Activated CD4-positive, alpha-beta T cell treated with anti-CD3 and anti-CD28 coated beads, Interleukin-2, amount 10 ng/mL, durations not matched to agents 24 days and 14 days (primary cell): ENCODE measurements at regions not wholly inside any gene's neighbourhood (a gene's known extent, or its start where the extent isn't known, plus 50 kb on each side); places are given as distances from the start of the nearest gene placed in this dataset.
"Not testable (repeated sequence)": the region's sequence is repeated elsewhere in the genome, so short reads cannot be mapped to it uniquely, and the experiment has no call there.

Experiments used
- DNase-seq: peaks from one replicate; pipeline ENCODE4 v3.0.0; 2022
- H3K27ac Mint-ChIP-seq: one replicate; pipeline ENCODE4 v1.8.0; 2022; ENCODE audit warnings: mild to moderate bottlenecking, mixed read lengths
- H3K27me3 Mint-ChIP-seq: one replicate; pipeline ENCODE4 v1.8.0; 2022; ENCODE audit warnings: mixed read lengths
- H3K36me3 Mint-ChIP-seq: one replicate; pipeline ENCODE4 v1.8.0; 2022; ENCODE audit warnings: low read depth, mild to moderate bottlenecking, mixed read lengths
- H3K4me1 Mint-ChIP-seq: one replicate; pipeline ENCODE4 v1.8.0; 2021; ENCODE audit warnings: mixed read lengths
- H3K4me3 Mint-ChIP-seq: one replicate; pipeline ENCODE4 v1.8.0; 2022; ENCODE audit warnings: mild to moderate bottlenecking, moderate library complexity, mixed read lengths
- H3K9me3 Mint-ChIP-seq: one replicate; pipeline ENCODE4 v1.8.0; 2021; ENCODE audit warnings: mixed read lengths
- intact Hi-C: fragments of 100-400 bp; cut with micrococcal nuclease; formaldehyde crosslinking; loops from one replicate; pipeline ENCODE4 v1.15.1; 2023

GRCh38 chr11:15841931-15842740 is 514.2 kb downstream of the SOX6 start:
- H3K4me1 Mint-ChIP-seq, result no peaks in the 10 kb centered on the region

DNA sequence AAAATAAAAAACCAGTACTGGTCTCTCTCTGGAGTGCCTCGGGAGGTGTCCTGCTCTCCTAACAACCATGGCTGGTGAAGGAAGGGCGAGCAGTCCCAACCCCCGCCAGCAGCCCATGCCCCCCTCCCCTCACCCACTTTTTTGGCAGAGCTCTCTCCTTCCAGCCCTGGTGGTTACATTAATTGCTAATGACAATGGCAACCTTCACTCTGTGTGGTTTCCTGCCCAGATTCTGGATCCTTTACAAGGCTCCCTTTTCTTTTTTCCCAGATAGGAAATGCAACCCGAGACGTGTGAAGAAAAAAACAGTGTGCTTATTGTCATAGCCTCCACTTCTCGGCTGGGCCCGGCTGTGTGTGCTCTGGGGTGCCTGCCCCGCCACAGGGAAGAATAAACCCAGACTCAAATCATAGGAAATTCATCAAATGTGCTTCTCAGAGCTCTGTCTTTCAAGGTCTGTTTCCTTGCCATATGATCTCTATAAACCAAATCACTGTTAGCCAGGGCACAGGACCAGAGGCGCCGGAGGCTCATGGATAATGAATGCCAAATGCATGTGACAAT is 513.0 kb downstream of the SOX6 start:
- no peak overlapping the region for H3K27ac Mint-ChIP-seq
- no peaks in the 10 kb centered on the region for H3K4me1 Mint-ChIP-seq
- no peak overlapping the region for H3K4me3 Mint-ChIP-seq
- intact Hi-C loops, result no loop called here
- H3K9me3 Mint-ChIP-seq, result no peaks in the 10 kb centered on the region
- no peaks in the 10 kb centered on the region for H3K27me3 Mint-ChIP-seq
- H3K36me3 Mint-ChIP-seq, result no peaks in the 10 kb centered on the region
- DNase-seq, result no peak

More at GRCh38 chr11:15841931-15842740, 514.2 kb downstream of the SOX6 start:
- H3K27ac Mint-ChIP-seq, result no peak overlapping the region
- H3K36me3 Mint-ChIP-seq, result no peaks in the 10 kb centered on the region
- H3K4me3 Mint-ChIP-seq, result no peak overlapping the region
- intact Hi-C loops, result no loop called here
- no peak for DNase-seq
- H3K27me3 Mint-ChIP-seq, result no peaks in the 10 kb centered on the region
- no peaks in the 10 kb centered on the region for H3K9me3 Mint-ChIP-seq

DNA sequence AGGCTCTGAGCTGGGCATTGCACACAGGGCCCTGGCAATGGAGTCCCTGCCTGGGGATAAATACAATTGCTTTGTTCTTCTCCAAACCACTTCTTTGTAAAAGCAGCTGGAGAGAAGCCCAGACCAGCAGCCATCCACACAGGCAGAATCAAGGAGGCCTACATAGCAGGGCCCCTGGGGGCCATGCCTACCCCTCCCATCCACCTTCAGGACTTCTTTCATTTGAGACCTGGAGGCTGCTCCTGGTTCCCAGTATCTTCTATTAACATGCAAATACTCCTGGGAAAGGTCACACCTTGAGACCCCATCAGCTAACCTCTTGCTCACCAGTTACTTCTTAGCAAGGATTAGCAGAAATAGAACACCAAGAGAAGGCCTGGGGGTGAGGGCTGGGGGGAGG is 511.1 kb downstream of the SOX6 start:
- Mint-ChIP-seq H3K9me3 (no peaks in the 10 kb centered on the region), H3K4me1 (no peaks in the 10 kb centered on the region), H3K27me3 (no peaks in the 10 kb centered on the region), H3K36me3 (no peaks in the 10 kb centered on the region), H3K4me3 (no peak overlapping the region), H3K27ac (no peak overlapping the region)
- intact Hi-C loops, result no loop called here
- DNase-seq, result no peak

- Mint-ChIP-seq H3K9me3 (no peaks in the 10 kb centered on the region), H3K4me1 (no peaks in the 10 kb centered on the region), H3K36me3 (no peaks in the 10 kb centered on the region), H3K27ac (no peak overlapping the region), H3K27me3 (no peaks in the 10 kb centered on the region), H3K4me3 (no peak overlapping the region)
- no peak for DNase-seq
- intact Hi-C loops, result no loop called here
Measured at GRCh38 chr11:15848631-15849168, 507.6 kb downstream of the SOX6 start.

DNA sequence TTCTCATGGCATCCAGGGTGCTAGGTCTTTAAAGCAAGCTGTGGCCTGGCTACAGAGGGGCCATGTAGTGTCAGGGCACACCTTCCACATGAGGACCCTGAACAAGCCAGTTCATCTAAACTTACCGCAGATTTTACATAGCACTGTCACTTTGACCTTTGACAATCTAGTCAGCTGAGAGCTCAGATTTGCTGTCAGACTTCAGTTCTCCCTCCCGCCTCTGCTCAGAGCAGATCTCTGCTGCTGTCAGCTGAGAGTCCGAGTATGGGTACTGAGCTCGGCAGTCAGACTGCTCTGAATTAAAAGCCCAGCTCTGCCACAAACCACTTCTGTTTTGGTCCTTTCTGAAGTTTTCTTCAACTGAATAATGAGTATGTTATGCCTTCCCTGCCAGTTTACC is 507.1 kb downstream of the SOX6 start:
- Mint-ChIP-seq H3K4me3 (no peak overlapping the region), H3K9me3 (no peaks in the 10 kb centered on the region), H3K4me1 (no peaks in the 10 kb centered on the region), H3K36me3 (no peaks in the 10 kb centered on the region), H3K27me3 (no peaks in the 10 kb centered on the region), H3K27ac (no peak overlapping the region)
- intact Hi-C loops, result no loop called here
- no peak for DNase-seq

- H3K4me1 Mint-ChIP-seq, H3K36me3 Mint-ChIP-seq, H3K4me3 Mint-ChIP-seq, H3K9me3 Mint-ChIP-seq, DNase-seq, H3K27ac Mint-ChIP-seq, H3K27me3 Mint-ChIP-seq, intact Hi-C loops: not testable (repeated sequence)
Measured at GRCh38 chr11:15850335-15850734, 506.0 kb downstream of the SOX6 start.

DNA sequence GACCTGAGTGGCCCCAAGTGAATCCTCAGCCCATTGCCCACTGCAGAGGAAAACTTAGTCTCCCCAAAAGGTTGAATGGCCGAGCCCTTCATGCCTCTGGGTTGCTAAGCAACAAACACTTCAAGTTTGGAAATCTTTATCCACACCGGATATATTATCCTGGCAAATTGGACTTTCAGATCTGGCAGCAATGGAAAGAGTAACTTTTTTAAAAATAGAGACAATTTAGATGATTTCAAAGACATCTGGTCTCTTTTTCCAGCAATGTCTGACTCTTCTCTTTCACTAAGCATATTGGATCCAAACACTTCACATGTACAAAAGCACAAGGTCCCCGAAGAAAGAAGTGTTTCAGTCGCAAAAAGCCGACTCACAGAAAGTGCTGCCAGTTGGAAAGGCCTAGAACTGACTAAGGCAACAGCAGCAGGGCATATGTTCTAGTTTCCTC is 505.3 kb downstream of the SOX6 start:
- Mint-ChIP-seq H3K4me3 (no peak overlapping the region), H3K36me3 (no peaks in the 10 kb centered on the region), H3K9me3 (no peaks in the 10 kb centered on the region), H3K27me3 (no peaks in the 10 kb centered on the region), H3K4me1 (no peaks in the 10 kb centered on the region), H3K27ac (no peak overlapping the region)
- DNase-seq, result no peak
- intact Hi-C loops, result no loop called here

DNA sequence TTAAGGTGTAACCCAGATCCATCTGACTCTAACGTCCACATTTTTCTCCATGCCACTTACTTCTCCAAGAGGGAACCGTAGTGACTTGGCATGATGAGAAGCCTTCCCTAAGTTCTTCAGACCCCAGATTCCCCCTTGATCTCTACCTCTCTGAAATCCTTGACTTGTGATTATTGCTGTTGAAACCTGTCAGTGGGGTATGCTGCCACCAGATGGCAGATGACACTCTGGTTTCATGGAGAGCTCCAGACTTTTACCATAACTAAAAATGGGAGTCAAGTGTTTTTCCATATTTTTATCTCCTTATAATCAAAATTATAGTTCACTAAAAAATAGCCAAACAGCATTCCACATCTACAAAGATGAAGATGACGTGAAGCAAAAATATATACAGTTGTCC is 504.2 kb downstream of the SOX6 start:
- H3K4me1 Mint-ChIP-seq, result no peaks in the 10 kb centered on the region
- H3K4me3 Mint-ChIP-seq, result no peak overlapping the region
- no peak overlapping the region for H3K27ac Mint-ChIP-seq
- H3K27me3 Mint-ChIP-seq, result no peaks in the 10 kb centered on the region
- DNase-seq, result no peak
- no peaks in the 10 kb centered on the region for H3K36me3 Mint-ChIP-seq
- no peaks in the 10 kb centered on the region for H3K9me3 Mint-ChIP-seq
- intact Hi-C loops, result no loop called here

DNA sequence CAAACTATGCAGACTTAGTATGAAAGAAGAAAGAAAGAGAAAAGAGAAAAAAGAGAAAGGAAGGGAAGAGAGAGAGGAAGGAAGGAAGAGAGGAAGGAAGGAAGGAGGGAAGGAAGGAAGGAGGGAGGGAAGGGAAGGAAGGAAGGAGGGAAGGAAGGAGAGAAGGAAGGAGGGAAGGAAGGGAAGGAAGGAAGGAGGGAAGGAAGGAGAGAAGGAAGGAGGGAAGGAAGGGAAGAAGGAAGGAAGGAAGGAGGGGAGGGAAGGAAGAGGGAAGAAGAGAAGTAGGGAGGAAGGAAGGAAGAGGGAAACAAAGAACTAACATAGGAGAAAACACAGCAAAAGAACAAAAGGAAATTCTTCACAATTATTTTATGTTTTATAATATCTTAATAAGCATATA is 502.1 kb downstream of the SOX6 start:
- H3K36me3 Mint-ChIP-seq, result no peaks in the 10 kb centered on the region
- no peaks in the 10 kb centered on the region for H3K4me1 Mint-ChIP-seq
- no peak for DNase-seq
- H3K4me3 Mint-ChIP-seq, result no peak overlapping the region
- intact Hi-C loops, result no loop called here
- no peaks in the 10 kb centered on the region for H3K9me3 Mint-ChIP-seq
- H3K27ac Mint-ChIP-seq, result no peak overlapping the region
- no peaks in the 10 kb centered on the region for H3K27me3 Mint-ChIP-seq

- no peak for DNase-seq
- Mint-ChIP-seq H3K4me1 (no peaks in the 10 kb centered on the region), H3K9me3 (no peaks in the 10 kb centered on the region), H3K4me3 (no peak overlapping the region), H3K36me3 (no peaks in the 10 kb centered on the region), H3K27me3 (no peaks in the 10 kb centered on the region), H3K27ac (no peak overlapping the region)
- intact Hi-C loops, result no loop called here
Measured at GRCh38 chr11:15858881-15859280, 497.5 kb downstream of the SOX6 start.

GRCh38 chr11:15859411-15859810 is 496.9 kb downstream of the SOX6 start:
- H3K4me3 Mint-ChIP-seq, result no peak overlapping the region
- no peaks in the 10 kb centered on the region for H3K4me1 Mint-ChIP-seq
- H3K36me3 Mint-ChIP-seq, result no peaks in the 10 kb centered on the region
- no peaks in the 10 kb centered on the region for H3K9me3 Mint-ChIP-seq
- H3K27ac Mint-ChIP-seq, result no peak overlapping the region
- H3K27me3 Mint-ChIP-seq, result no peaks in the 10 kb centered on the region
- DNase-seq, result no peak
- intact Hi-C loops, result no loop called here

- Mint-ChIP-seq H3K4me3 (no peak overlapping the region), H3K36me3 (no peaks in the 10 kb centered on the region), H3K4me1 (no peaks in the 10 kb centered on the region), H3K27ac (no peak overlapping the region), H3K9me3 (no peaks in the 10 kb centered on the region), H3K27me3 (no peaks in the 10 kb centered on the region)
- no peak for DNase-seq
- intact Hi-C loops, result no loop called here
Measured at GRCh38 chr11:15861256-15861655, 495.1 kb downstream of the SOX6 start.

DNA sequence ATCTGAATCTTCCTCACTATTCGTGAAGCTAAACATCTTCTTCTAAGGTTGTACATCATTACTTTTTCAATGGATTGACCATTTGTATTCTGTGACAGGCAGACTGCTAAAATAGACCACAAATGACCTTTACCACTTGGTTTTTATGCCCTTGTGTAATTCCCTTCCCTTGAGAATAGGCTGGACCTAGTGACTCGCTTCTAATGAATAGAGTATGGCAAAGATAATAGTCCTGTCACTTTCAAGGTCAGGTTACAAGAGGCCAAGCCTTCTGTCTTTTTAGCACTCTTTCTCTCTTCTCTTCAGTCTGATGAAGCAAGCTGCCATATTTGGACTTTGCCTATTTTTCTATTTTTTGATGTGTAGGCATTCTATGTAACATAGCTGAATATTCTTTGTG is 492.9 kb downstream of the SOX6 start:
- Mint-ChIP-seq H3K27me3 (no peaks in the 10 kb centered on the region), H3K36me3 (no peaks in the 10 kb centered on the region), H3K9me3 (no peaks in the 10 kb centered on the region), H3K4me3 (no peak overlapping the region), H3K4me1 (no peaks in the 10 kb centered on the region), H3K27ac (no peak overlapping the region)
- intact Hi-C loops, result no loop called here
- no peak for DNase-seq

- no peaks in the 10 kb centered on the region for H3K36me3 Mint-ChIP-seq
- H3K9me3 Mint-ChIP-seq, result no peaks in the 10 kb centered on the region
- H3K27me3 Mint-ChIP-seq, result no peaks in the 10 kb centered on the region
- no peak for DNase-seq
- H3K4me1 Mint-ChIP-seq, result no peaks in the 10 kb centered on the region
- H3K27ac Mint-ChIP-seq, result no peak overlapping the region
- no peak overlapping the region for H3K4me3 Mint-ChIP-seq
- intact Hi-C loops, result no loop called here
Measured at GRCh38 chr11:15864026-15864805, 492.1 kb downstream of the SOX6 start.
